Vagina (tissue), 2 donors: ENCODE measurements at regions not wholly inside any gene's neighbourhood (a gene's known extent, or its start where the extent isn't known, plus 50 kb on each side); places are given as distances from the start of the nearest gene placed in this dataset.

ENCODE experiments used
- DNase-seq, 2 donors: peaks; one replicate each; pipeline ENCODE4 v3.0.0-alpha.2; 2017; ENCODE audit errors: extremely low spot score in 2 of 2
- H3K27ac ChIP-seq: fragments of 200-600 bp; sonication (generic); one replicate; pipeline ENCODE4 v1.5.1; 2019
- H3K27me3 ChIP-seq: fragments of 200-600 bp; sonication (generic); one replicate; pipeline ENCODE4 v1.5.1; 2019
- H3K36me3 ChIP-seq, 2 donors: fragments of 200-600 bp; sonication (generic); one replicate each; pipeline ENCODE4 v1.5.1; 2017 to 2019
- H3K4me1 ChIP-seq: fragments of 200-600 bp; sonication (generic); one replicate; pipeline ENCODE4 v1.5.1; 2019
- H3K4me3 ChIP-seq, 2 donors: fragments of 200-600 bp; sonication (generic); 1 replicate in 1 of 2; 2 replicates in 1 of 2; pipeline ENCODE4 v1.5.1; 2016 to 2019
- H3K9me3 ChIP-seq: fragments of 200-600 bp; sonication (generic); one replicate; pipeline ENCODE4 v1.5.1; 2019
- POLR2A ChIP-seq, 2 donors: fragments of 450-650 bp; IDR thresholded peaks; one replicate each; pipeline ENCODE4 v1.6.1; 2017; ENCODE audit warnings: antibody characterized with exemption in 2 of 2, mild to moderate bottlenecking in 2 of 2, moderate library complexity in 2 of 2
- POLR2AphosphoS5 ChIP-seq, 2 donors: sonication (generic); formaldehyde crosslinking; IDR thresholded peaks; one replicate each; pipeline ENCODE4 v1.9.0; 2017; ENCODE audit warnings: antibody characterized with exemption in 2 of 2, mild to moderate bottlenecking in 2 of 2, low read depth in 1 of 2; ENCODE audit not compliant: insufficient read depth in 1 of 2
- intact Hi-C: fragments of 100-400 bp; cut with DNase I; formaldehyde crosslinking; loops from one replicate; pipeline ENCODE4 v1.15.1; 2023
- TF ChIP-seq, protein P1 (sequence below), 3 experiments: fragments of 450-650 bp in 2 of 3; fragments of 200-600 bp in 1 of 3; sonication (generic) in 1 of 3; IDR thresholded peaks; one replicate each; pipeline ENCODE4 v1.5.1; 2017 to 2019; ENCODE audit warnings: antibody characterized with exemption in 3 of 3, mild to moderate bottlenecking in 2 of 3, moderate library complexity in 2 of 3

DNA sequence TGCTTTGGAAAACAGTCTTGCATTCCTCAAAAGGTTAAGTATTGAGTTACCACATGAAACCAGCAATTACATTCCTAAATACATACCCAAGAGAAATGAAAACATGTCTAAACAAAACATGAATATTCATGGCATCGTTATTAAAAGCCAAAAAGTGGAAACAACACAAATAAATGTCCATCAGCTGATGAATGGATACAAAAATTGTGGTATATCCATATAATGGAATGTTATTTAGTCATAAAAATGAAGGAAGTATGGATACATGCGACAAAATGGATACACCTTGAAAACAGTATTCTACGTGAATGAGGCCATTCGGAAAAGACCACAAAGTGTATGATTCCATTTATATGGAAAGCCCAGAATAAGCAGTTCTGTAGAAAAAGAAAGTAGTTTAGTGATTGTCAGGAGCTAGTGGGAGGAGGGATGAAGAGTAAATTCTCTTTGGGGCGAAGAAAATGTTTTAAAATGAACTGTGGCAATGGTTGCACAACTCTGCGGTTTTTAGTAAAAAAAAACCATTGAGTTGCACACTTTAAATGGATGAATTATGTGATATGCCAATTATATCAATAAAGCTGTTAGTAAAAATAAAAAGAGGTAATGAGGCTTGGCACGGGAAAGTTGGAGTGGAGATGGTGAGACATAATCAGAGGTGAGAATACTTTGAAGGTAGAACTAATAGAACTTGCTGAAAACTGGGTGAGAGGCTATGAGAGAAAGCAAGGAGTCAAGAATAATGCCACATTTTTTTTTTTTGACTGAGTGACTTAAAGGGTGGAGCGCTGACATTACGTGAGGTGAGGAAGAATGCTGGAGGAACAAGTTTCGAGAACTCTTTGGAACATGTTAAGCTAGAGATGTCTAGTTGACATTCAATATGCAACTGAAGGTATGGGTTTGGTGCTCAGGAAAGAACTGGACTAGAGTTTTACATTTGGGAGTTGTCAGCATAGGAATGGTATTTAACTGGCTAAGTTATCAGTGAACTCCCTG, 194.9 kb upstream of the ZNF608 start:
- no peak for DNase-seq
- Histone ChIP-seq H3K9me3 (no peaks in the 10 kb centered on the region), H3K4me1 (no peaks in the 10 kb centered on the region), H3K4me3 (no peak overlapping the region), H3K27me3 (no peaks in the 10 kb centered on the region), H3K36me3 (no peaks in the 10 kb centered on the region), H3K27ac (no peak overlapping the region)
- intact Hi-C loops = no loop called here
- no peak for TF ChIP-seq POLR2AphosphoS5 (IDR thresholded peaks at IDR 0.05; ENCODE audit: insufficient read depth in 1 of 2, low read depth in 1 of 2)
- TF ChIP-seq, protein P1, sequence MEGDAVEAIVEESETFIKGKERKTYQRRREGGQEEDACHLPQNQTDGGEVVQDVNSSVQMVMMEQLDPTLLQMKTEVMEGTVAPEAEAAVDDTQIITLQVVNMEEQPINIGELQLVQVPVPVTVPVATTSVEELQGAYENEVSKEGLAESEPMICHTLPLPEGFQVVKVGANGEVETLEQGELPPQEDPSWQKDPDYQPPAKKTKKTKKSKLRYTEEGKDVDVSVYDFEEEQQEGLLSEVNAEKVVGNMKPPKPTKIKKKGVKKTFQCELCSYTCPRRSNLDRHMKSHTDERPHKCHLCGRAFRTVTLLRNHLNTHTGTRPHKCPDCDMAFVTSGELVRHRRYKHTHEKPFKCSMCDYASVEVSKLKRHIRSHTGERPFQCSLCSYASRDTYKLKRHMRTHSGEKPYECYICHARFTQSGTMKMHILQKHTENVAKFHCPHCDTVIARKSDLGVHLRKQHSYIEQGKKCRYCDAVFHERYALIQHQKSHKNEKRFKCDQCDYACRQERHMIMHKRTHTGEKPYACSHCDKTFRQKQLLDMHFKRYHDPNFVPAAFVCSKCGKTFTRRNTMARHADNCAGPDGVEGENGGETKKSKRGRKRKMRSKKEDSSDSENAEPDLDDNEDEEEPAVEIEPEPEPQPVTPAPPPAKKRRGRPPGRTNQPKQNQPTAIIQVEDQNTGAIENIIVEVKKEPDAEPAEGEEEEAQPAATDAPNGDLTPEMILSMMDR (IDR thresholded peaks at IDR 0.05) = no peak
- TF ChIP-seq POLR2A (IDR thresholded peaks at IDR 0.05) = no peak

DNA sequence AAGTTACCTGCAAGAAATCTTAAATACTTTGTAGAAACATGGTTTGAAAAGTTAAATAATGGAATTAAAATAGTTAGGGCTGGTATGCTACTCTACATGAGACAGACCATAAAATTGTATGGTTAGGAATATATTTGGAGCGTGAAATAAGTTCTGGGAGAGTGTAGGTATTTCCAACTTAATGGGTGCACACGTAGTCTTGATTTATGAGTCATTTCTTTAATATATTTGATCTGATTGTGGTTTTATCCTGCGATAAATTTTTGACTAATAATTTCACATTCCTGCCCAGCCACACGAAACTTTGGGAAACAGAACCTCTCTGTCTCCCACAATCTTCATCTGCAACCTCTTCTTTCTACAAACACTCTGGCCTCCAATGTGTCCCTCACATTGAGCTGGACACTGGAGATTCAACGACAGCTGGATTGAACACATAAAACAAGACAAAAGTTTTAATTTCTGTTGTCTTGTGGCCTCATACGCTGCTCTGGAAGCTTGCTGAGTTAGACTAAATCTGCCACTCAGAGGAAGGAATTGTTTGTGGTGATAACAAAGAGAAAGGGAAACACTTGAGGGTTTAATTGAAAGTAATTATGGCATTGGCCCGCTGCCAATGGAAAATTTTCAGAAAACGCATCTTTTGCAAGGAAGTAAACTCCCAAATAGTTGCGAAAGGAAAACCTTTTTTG, 201.8 kb upstream of the ZNF608 start:
- TF ChIP-seq POLR2AphosphoS5 (IDR thresholded peaks at IDR 0.05; ENCODE audit: insufficient read depth in 1 of 2, low read depth in 1 of 2) (peak in 1 of 2 donors; percentile 48), POLR2A (IDR thresholded peaks at IDR 0.05) (no peak)
- H3K36me3 ChIP-seq = no peaks in the 10 kb centered on the region
- H3K27ac ChIP-seq = no peak overlapping the region
- no peak for DNase-seq
- intact Hi-C loops = no loop called here
- H3K9me3 ChIP-seq = no peaks in the 10 kb centered on the region
- H3K4me3 ChIP-seq = no peak overlapping the region
- no peaks in the 10 kb centered on the region for H3K27me3 ChIP-seq
- no peaks in the 10 kb centered on the region for H3K4me1 ChIP-seq

DNA sequence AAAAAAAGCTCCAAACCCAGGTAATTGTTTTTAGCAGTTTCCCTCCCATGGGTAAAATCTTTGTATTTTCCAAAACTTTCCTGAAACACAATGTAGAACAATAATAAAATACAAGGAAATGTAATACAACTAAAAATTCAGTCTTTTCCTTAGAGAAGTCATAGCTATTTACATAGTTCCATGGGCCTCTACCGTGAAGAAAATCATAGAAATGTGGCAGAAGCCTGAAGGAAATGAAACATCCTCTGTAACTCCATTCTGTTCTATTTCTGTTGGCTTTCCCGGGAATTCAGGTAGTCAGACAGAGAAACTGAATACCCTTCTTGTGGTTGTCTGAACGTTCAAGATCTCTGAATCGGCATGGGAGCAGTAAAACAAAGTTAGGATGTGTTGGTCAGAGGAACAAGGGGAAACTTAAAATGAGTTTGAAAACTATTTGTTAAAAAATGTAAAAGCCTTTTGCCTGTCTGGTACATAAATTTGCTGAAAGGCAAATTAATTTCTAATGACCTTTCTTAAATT, 202.4 kb upstream of the ZNF608 start:
- Histone ChIP-seq H3K27ac (no peak overlapping the region), H3K4me1 (no peaks in the 10 kb centered on the region), H3K27me3 (no peaks in the 10 kb centered on the region), H3K36me3 (no peaks in the 10 kb centered on the region), H3K4me3 (no peak overlapping the region), H3K9me3 (no peaks in the 10 kb centered on the region)
- TF ChIP-seq POLR2AphosphoS5 (IDR thresholded peaks at IDR 0.05; ENCODE audit: insufficient read depth in 1 of 2, low read depth in 1 of 2) (no peak), POLR2A (IDR thresholded peaks at IDR 0.05) (no peak)
- TF ChIP-seq, protein P1 (IDR thresholded peaks at IDR 0.05) = no peak
- no peak for DNase-seq
- intact Hi-C loops = no loop called here

DNA sequence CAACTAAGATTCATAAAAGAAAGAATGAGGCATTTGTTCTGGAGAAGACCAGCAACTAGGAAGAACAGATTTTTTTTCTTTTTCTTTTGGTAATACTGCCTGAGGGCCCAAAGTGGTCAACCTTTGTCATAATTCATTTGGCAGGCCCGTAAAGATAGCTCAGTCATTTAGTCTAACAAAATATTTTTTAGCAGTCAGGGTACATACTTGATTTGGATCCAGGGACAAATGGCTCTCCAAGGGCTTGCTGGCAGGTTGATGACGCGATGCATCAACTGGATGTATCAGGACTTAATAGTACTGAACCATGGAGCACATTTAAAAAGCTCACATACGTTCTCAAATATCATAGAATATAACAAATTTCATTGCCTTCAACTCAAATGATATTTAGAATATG, 203.4 kb upstream of the ZNF608 start:
- H3K27me3 ChIP-seq = no peaks in the 10 kb centered on the region
- no peak overlapping the region for H3K27ac ChIP-seq
- no peak for DNase-seq
- H3K9me3 ChIP-seq = no peaks in the 10 kb centered on the region
- TF ChIP-seq, protein P1 (IDR thresholded peaks at IDR 0.05) = no peak
- TF ChIP-seq POLR2A (IDR thresholded peaks at IDR 0.05) (no peak), POLR2AphosphoS5 (IDR thresholded peaks at IDR 0.05; ENCODE audit: insufficient read depth in 1 of 2, low read depth in 1 of 2) (no peak)
- H3K36me3 ChIP-seq = no peaks in the 10 kb centered on the region
- H3K4me3 ChIP-seq = no peak overlapping the region
- intact Hi-C loops = no loop called here
- no peaks in the 10 kb centered on the region for H3K4me1 ChIP-seq

DNA sequence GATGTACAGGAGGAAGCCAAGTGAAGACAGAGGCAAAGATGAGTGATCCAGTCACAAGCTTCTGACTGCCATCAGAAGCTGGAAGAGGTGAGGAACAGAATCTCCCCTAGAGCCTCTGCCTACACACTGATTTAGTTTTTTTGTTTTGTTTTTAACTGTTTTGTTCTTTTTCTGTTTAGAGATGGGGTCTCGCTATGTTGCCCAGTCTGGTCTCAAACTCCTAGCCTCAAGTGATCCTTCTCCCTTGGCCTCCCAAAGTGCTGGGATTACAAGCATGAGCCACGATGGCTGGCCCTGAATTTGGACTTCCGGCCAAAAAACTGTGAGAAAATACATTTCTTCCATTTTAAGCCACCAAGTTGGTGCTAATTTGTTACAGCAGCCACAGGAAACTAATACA, 204.7 kb upstream of the ZNF608 start:
- Histone ChIP-seq H3K9me3 (no peaks in the 10 kb centered on the region), H3K27me3 (no peaks in the 10 kb centered on the region), H3K4me1 (no peaks in the 10 kb centered on the region), H3K4me3 (no peak overlapping the region), H3K27ac (no peak overlapping the region), H3K36me3 (no peaks in the 10 kb centered on the region)
- no peak for DNase-seq
- TF ChIP-seq, protein P1 (IDR thresholded peaks at IDR 0.05) = no peak
- TF ChIP-seq POLR2A (IDR thresholded peaks at IDR 0.05) (no peak), POLR2AphosphoS5 (IDR thresholded peaks at IDR 0.05; ENCODE audit: insufficient read depth in 1 of 2, low read depth in 1 of 2) (no peak)
- intact Hi-C loops = no loop called here
